GM12875 (cell line): ENCODE measurements at regions not wholly inside any gene's neighbourhood (a gene's known extent, or its start where the extent isn't known, plus 50 kb on each side); places are given as distances from the start of the nearest gene placed in this dataset.
"Not testable (repeated sequence)": the region's sequence is repeated elsewhere in the genome, so short reads cannot be mapped to it uniquely, and the experiment has no call there.

Experiments
- H3K4me3 ChIP-seq: one replicate; pipeline ENCODE4 v1.5.1; 2011; ENCODE audit warnings: low read depth, low read length, control low read depth
- CTCF ChIP-seq: IDR thresholded peaks from 2 replicates; pipeline ENCODE4 v1.5.1; 2011; ENCODE audit warnings: low read depth, mild to moderate bottlenecking, control low read depth, inconsistent platforms, low read length, moderate library complexity, borderline replicate concordance; ENCODE audit not compliant: insufficient read depth

GRCh38 chr4:79682161-79682560 is 274.1 kb upstream of the GK2 start:
- no peak for TF ChIP-seq CTCF

GRCh38 chr4:79679859-79680258 is 271.8 kb upstream of the GK2 start:
- no peak for TF ChIP-seq CTCF
- no peak overlapping the region for H3K4me3 ChIP-seq

More at GRCh38 chr4:79682161-79682560, 274.1 kb upstream of the GK2 start:
- no peak overlapping the region for H3K4me3 ChIP-seq

GRCh38 chr4:79678472-79679202 is 270.6 kb upstream of the GK2 start:
- no peak overlapping the region for H3K4me3 ChIP-seq
- TF ChIP-seq CTCF, result no peak

GRCh38 chr4:79676705-79677104 is 268.7 kb upstream of the GK2 start:
- H3K4me3 ChIP-seq, result no peak overlapping the region
- TF ChIP-seq CTCF, result no peak

GRCh38 chr4:79674906-79675305 is 266.9 kb upstream of the GK2 start:
- not testable (repeated sequence) for H3K4me3 ChIP-seq

- TF ChIP-seq CTCF, result no peak
These were observed 265.9 kb upstream of the GK2 start for GRCh38 chr4:79673898-79674297.

GRCh38 chr4:79673377-79673776 is 265.3 kb upstream of the GK2 start:
- no peak overlapping the region for H3K4me3 ChIP-seq

More at GRCh38 chr4:79673898-79674297, 265.9 kb upstream of the GK2 start:
- no peak overlapping the region for H3K4me3 ChIP-seq

More at GRCh38 chr4:79673377-79673776, 265.3 kb upstream of the GK2 start:
- TF ChIP-seq CTCF, result no peak
